HG03342 (cell line): ENCODE measurements at regions not wholly inside any gene's neighbourhood (a gene's known extent, or its start where the extent isn't known, plus 50 kb on each side); places are given as distances from the start of the nearest gene placed in this dataset.

ENCODE experiments used
- ATAC-seq: cut with Tn5 transposase; IDR thresholded peaks from one replicate; pipeline ENCODE4 v1.9.1; 2021; ENCODE audit warnings: mild to moderate bottlenecking, moderate library complexity; ENCODE audit not compliant: unreplicated experiment

DNA sequence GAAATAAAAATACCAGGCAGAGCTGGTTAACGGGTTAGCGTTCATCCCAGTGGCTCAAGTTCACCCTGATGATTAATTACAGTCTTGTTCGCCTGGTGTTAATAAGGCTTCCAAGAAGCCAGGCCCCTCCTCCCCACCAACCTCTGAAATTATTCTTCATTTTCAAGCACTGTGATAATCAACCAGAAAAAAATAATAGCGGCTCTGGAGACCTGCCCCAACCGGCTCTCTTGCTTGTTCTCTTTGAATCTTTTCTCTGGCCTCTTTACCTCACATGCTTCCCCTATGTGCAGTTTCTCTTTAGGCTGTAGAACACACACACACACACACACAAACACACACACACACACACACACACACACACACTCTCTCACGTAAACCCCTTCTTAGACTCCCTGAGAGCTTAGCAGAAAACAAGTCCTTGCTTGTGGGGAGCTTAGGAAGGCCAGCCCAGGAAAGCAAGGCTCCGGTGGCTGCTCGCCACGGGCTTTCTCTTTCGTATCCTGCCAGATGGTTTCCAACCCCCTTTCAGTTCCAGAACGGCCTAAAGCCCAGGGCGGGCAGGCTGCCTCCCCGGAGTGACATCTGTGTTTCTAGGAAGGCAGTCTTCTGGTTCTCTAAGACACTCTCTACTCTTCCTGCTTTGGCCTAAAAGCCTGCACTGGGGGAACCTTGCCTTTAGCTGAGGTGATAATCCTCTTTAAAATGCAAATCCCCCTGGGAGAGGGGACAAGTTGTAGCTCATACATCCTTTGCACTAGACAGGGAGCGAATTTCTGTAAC is 106.4 kb upstream of the SESN3 start:
- peak; percentile 92 for ATAC-seq

GRCh38 chr11:95335989-95336388 is 105.0 kb upstream of the SESN3 start:
- no peak for ATAC-seq

DNA sequence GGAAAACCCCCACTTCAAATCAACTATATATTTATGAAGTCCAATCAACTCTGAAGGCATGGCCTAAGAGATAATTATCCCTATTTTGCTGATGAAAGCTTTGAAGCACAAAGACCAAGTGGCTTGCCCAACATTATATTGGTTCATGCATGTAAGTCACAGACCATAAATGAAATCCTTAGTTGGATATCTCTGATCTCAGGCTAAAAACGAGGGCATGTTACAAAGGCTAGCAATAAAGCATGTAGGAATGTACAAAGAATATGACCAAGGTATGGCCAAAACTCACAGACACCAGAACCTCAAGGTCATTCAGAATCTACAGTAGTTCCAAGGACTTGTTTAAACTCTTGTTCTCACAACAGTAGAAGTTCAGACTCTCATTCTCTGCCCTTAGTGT is 100.2 kb upstream of the SESN3 start:
- no peak for ATAC-seq

DNA sequence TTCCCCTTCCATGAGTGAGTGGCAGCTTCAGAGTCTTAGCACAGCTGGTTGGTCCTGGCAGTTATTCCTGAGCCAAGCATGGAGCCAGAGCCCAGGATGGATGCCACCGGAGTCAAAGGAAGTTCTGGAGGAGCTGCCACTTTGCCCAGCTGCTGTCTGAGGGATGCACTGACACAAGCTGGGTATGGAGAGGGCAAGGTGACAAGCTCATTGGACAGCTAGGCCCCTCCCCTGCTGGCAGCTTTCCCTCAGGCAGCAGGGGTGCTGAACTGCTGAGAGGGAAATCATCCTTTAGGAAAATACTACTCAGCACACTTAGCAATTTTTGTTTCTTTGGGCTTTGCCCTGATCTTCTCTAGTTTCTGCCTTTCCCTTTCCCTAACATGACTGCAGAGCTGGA is 99.3 kb upstream of the SESN3 start:
- no peak for ATAC-seq

DNA sequence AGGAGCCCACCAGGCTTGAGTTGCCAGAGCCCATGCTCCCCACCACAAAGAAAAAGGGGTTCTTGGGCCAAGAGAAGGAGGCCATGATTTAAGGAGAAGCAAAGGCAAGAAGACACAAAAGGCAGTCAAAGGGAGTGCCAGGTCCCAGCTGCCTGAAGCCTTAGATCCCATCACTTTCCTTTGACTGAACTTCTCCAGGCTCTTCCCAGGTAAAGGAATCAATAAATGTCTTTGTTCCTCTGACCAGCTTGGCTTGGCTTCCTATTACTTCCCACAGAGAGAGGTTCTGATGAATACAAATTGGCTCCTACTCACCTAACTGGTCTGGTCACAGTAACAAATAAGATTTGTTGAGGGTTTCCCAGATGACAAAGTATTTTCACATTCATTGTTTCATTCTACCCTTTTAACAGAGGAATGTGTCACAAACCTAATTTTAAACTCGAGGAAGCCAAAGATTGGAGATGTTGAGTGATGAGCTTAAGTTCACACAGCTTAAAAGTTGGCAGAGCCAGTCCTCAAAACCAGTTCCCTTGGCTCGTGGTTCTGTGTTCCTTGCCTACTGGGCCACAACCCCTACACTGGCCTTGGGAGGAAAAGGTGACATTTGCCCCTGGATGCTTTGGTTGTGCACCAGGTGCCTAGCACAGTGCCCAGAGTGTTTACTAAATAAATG is 96.4 kb upstream of the SESN3 start:
- ATAC-seq: no peak

- ATAC-seq: no peak
Observed at GRCh38 chr11:95325777-95326258, 94.8 kb upstream of the SESN3 start.

DNA sequence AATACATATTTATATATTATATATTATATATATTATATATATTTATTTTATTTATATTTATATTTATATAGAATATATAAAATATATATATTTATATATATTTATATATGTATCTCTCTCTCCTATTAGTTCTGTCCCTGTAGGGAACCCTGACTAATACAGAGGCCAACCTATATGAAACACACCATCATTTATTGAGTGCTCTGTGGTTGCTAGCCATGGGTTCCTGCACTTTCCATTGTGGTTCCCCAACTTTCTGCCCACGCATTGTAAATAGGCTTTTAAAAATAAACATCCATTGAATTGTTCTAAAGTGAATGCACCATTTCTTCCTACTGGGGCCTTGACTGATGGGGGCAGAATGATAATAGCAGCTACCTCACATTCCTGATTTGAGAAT is 93.8 kb upstream of the SESN3 start:
- ATAC-seq: no peak

- ATAC-seq: no peak
Observed at GRCh38 chr11:95322539-95322938, 91.5 kb upstream of the SESN3 start.

- ATAC-seq: no peak
Observed at GRCh38 chr11:95318498-95318897, 87.5 kb upstream of the SESN3 start.

DNA sequence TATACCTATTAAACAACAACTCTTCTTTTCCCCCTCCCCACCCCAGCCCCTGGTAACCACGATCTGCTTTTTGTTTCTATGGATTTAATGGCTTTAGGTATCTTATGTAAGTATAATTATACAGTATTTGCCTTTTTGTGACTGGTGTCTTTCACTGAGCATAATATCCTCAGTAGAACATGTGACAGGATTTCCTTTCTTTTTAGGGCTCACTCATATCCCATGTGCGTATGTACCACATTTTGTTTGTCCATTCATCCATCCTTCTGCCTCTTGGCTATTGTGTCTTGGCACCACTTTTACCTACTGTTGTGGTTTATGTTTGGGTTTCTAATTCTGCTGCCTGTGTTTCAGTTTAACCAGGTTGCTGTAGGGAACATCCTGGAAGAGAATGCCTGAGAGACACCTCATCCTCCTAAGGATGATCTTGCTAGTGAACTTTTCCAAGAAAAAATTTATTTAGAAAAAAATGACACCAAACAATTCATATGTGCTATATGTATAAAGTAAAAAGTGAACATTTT is 77.6 kb upstream of the SESN3 start:
- ATAC-seq: no peak

- no peak for ATAC-seq
Observed at GRCh38 chr11:95307286-95307685, 76.3 kb upstream of the SESN3 start.

DNA sequence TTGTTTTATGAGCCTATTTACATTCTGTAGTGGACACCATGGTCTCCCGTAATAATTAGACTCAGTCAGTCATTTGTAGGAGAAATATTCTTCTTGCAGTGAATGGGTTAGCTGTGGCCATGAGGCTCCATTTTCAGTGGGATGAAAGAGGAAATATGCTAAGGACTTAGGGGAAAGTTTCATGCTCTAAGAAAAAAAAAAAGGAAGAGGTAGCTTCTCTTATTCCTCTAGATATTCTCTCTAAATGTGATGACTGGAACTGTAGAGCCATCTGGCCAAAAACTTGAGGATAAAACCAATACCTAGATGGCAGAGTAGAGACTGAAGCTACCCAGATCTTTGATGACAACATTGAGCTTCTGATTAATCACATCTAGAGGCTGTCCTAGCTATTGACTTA is 75.8 kb upstream of the SESN3 start:
- ATAC-seq: no peak

- no peak for ATAC-seq
Observed at GRCh38 chr11:95306123-95306522, 75.1 kb upstream of the SESN3 start.

DNA sequence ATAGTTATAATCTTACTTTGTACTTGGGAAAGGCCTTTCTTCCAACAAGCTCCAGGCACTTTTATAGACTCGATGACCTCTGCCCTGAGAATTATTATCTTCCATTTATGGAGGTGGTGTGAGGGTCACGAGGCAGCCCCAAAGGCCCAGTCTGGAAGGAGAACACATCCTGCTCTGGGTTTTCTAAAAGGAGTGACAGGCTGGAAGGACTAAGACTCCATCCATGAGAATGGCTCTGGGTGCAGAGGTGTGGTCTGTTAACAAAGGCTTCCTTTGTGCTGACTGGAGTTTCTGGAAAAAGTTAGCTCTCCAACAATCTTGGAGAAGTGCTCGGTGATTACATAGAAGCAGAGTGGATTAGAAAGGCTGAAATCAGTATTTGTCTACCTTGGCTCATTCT is 74.7 kb upstream of the SESN3 start:
- ATAC-seq: no peak

DNA sequence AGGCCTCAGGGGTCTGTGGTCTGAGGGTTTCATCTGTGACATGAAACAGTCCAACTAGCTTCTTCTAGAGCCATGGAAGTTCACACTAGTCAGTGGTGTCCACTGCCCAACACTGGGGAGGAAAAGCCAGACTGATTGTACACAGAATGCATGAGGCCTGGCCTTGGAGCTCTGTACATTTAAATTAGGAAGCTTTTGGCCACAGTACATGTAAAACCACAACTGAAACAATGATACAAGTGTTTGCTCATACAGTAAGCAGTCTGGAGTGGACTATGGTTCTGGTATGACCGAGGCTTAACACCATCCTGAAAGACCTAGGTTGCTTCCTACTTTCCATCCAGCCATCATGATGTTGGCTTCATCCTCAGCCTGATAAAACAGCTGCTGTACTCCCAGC is 73.8 kb upstream of the SESN3 start:
- no peak for ATAC-seq

DNA sequence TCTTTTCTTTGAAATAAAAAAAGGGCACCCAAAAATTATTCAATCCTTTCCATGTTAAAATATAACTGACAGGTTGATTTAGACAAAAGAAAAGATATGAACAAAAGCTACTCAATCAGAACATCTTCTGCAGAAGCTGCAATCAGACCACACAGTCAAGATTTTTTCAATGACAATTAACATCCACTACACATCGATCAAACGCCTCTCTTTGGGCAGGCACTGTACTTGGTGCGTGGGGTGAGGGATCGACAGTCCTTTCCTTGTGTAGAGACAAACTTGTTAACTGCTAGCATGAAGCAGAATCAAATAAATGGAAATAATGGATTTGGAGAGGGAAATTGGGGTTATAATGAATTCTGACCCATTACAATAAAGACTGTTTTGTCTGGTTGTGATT is 71.2 kb upstream of the SESN3 start:
- no peak for ATAC-seq

DNA sequence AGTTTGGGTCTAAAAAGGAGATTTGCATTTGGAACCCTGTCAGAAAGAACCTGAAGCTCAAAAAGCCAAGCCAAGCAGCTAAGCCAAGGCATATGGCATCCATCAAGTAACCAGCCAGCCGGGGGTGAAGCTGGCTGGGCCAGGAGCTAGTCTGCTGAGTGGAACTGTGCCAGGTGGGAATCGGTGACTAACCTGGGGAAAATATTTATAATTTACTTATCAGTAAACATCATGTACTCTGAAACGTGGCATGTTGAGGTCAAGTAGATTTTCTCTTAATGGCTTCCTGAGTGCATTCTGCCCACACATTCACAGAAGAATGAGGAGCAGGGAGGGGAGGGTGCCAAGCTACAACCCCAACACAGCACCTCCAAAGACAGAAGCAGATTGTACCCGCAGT is 70.5 kb upstream of the SESN3 start:
- ATAC-seq: no peak

GRCh38 chr11:95299078-95299679 is 68.2 kb upstream of the SESN3 start:
- no peak for ATAC-seq

DNA sequence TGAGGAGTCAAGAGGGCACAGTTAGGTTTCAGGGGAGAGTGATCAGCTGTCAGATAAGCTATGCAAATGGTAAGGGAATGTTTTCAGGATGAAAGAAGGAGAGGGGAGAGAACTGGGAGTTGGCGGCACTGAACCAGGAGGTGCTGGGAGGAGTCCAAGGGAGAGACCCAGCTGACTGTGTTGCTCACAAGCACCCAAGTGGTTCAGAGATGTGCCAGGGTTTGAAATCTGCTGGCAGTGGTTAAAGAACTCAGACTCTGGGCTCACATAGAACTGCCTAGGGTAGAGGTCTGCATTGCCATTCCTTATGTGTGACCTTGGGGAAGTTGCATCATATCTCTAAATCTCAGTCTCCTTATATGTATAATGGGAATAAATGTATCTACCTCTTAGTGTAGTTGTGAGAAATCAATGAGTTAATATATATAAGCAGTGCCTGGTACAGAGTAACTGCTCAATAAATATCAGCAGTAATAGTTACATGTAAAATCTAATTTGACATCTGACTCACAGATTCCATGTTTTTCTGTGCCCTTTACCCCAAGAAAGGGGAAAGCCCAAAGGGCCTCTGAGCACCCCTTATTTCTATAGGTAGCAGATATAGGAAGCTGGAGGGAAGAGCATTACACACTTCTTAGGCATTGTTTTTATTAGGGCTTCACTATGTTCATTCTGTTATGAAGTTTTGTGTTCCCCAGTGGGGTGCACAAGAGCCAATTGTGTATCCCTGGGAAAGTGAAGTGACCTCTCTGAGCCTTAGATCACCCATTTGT is 66.9 kb upstream of the SESN3 start:
- ATAC-seq: no peak

GRCh38 chr11:95296621-95297025 is 65.6 kb upstream of the SESN3 start:
- ATAC-seq: peak; percentile 90

GRCh38 chr11:95296165-95296564 is 65.2 kb upstream of the SESN3 start:
- ATAC-seq: peak; percentile 10
